NCI-H1105 treated with DMSO at 0.1 percent for 48 hours (cell line): ENCODE measurements at regions not wholly inside any gene's neighbourhood (a gene's known extent, or its start where the extent isn't known, plus 50 kb on each side); places are given as distances from the start of the nearest gene placed in this dataset.
A peak's percentile ranks its signal among the peaks of the same experiment; 100 is the strongest.
"Not testable (repeated sequence)": the region's sequence is repeated elsewhere in the genome, so short reads cannot be mapped to it uniquely, and the experiment has no call there.

ENCODE experiments used
- DNase-seq: peaks from one replicate; lab custom pipeline; 2025; lab: John Stamatoyannopoulos, UW

DNA sequence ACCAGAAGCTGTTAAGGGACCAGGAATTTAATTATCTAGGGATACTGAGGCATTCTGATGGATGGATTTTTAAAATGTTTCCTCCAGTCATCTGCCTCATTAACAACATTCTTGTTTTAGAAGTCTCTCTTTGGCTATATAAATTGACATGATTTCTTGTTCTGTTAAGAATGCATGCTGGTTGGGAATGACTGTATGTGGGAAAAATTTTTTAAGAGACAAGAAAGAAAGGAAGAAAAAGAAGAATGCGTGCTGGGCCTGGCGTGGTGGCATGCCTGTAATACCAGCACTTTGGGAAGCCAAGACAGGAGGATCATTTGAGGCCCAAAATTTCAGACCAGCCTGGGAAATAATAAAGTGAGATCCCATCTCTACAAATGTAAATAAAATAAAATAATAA lies 203.6 kb downstream of the GJA1 start:
- no peak for DNase-seq

DNA sequence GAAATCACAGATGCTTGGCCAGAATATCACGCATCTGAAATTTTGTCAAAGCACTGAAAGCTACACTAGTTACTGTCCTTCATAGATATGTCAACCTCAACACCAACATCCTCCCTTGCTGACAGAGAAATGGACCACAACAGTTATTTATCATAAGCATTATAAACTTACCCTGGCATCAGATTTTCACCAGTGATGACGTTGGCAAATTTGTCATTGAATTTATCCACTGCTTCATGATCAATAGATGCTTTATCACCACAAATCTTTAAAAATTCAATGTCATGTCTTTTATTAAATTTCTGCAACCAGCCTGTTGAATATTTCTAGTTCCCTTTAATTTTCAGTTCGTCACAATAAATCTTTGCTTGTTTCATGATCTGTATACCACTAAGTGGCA lies 205.7 kb downstream of the GJA1 start:
- no peak for DNase-seq

DNA sequence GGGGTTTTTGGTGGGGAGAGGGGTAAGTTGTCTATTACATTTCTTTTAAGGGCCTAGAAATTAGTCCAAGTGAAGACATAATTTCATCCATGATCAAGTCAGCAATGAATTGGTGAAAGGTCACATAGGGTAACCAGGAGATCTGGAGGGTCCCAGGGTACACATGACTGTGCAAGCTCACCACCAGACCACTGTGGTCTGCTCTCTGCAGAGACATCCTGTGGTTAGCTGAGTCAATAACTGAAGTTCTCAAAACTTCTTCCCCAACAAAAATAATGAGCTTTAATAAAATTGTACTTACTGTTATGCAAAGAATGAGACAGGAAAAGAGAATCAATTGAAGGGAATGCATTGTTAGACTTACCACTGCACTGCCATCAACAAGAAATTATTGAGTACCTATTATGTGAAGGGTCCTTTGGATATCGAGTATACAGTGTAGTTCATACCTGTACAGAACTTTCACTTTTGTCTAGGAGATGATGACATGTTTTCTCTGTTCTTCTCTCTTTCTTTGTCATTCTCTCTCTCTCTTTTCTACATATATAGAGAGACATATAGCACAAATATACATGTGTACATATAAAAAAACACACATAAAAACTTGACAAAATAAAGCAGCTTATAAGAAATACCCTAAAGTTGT lies 209.8 kb downstream of the GJA1 start:
- no peak for DNase-seq

DNA sequence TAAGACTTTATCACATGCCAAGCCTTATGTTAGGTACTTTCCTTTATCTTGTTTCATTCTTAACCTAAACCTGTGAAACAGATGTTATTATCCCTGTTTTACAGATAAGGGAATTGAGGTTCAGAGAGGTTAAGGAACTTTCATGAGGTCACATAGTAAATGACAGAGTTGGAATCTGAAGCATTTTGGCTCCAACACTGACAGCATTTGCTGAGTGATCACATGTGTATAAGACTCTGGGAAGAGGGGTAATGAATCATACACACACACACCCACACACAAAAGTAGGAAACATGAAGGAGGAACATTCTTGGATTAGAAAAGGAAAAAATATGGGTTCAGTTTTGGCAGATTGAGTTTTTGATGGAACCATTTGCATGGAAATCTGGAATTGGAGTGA lies 212.5 kb downstream of the GJA1 start:
- DNase-seq = no peak

DNA sequence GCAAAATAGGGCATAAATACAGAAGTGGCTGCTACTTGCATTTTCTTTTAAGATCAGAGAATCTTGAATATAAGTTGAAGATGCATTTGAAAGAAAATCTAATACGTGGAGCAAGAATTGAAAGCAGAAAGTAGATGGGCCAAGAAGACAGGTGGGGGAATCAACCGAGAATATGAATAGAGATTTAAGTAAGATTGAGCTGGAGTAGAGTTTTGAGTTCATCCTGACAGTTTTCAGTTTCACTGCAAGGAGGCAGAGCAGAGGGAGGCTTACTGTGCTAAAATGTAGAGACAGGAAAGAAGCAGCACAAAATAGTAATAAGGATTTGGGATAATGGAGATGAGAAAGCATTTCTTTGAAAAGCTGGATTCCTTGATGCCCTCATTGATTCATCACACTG lies 214.5 kb downstream of the GJA1 start:
- DNase-seq = no peak

DNA sequence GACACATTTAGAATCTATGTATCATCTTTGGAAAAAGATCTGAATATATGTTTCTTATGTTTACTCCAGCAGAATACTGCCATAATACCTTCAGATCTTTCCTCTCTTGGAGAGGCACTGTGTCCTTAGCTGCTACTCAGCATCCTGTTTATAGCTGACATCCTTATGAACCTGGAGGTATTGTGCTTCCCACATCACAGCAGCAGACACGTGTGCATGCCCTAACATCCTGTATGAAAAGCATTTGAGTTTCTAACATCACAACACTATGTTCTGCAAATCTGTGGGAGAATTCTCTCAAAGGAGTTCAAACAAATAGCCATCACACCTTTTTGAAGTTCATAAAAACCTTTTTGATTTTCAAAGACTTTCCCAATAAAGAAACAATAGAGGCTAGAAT lies 216.0 kb downstream of the GJA1 start:
- no peak for DNase-seq

DNA sequence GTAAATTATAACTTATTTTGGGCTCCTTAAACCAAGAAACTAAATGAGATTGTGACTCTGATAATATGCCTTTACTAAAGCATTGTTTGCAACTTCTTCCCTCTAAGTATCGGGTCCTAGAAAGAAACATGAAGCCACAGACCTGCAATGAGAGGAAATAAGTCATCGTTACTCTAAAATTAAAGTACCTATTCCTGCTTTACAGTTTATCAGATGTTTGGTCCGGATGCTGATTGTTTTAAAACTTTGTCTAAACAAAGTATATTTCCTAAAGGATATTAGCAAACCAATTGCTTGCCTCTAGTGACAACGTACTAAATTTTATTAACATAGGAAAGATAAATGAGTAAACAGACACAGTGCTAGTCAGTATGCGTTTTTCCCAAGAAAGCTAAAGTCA lies 216.8 kb downstream of the GJA1 start:
- no peak for DNase-seq

DNA sequence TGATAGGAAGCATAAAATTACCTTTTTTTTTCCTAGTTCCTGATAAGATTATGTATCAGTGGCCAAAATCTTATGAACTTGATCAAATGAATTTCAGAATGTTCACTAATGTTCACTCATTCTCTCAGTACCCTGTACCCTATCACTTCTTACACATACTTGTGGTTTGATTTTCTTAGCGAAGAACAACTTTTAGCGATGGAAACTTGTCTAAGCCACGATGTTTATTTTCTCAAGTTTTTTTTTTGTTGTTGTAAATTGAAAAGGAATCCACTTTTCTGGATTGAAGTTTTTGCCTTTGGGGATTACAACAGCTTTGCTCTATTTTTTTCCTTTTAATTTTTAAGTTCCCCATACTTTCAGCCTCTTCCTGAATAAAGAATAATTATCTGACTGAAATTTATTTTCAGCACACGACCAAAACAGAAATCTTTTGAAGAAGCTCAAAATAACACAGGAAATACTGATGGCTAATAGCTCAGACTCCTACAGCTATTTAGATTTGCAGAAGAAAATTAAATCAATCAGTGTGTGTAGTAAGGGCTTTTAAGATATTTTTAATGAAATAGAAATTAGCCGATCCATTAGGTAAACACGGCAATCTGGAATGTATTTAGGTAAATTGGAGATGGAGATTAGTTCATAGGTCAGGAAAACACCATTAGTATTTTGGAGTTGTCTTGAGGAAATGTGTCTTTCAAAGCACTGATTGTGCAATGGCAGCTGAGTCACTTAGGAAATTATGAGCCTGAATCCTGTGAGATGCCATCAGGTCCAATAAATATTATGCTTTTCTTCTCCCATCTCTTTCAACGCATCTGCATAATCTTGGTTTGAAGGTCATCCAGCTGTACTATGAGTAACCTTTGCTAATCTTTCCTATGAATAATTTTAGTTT lies 217.5 kb downstream of the GJA1 start:
- no peak for DNase-seq

DNA sequence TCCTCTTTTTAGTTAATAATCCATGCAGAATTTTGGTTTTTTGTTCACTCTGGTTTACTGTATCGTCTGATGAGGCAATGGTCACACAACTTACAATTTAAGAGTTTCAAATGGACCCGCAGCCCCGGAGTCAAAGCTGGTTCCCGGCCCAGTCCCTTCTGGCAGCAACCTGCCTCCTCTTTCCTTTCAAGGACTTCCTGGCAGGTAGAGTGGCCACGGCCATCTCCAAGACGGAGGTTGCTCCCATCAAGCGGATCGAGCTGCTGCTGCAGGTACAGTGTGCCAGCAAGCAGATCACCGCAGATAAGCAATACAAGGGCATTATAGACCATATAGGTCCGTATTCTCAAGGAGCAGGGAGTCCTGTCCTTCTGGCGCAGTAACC lies 218.2 kb downstream of the GJA1 start:
- no peak for DNase-seq

DNA sequence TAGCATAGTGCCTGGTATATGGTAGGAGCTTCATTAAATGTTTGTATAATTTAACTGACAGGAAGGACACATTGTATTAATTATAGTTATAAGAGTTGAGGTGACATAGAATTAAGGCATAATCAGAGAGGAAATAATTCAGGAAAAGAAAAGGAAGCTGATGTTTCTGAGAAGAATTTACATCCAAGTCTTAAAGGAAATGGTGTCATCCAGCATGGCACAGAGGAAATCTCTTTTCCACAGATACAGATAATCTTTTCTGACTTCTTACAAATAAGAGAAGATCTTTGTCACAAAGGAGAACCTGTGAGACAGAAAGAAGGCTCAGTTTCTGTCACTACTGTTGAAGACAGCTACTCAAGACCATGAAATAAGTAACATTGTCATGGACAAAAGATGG lies 222.5 kb downstream of the GJA1 start:
- DNase-seq = no peak

DNA sequence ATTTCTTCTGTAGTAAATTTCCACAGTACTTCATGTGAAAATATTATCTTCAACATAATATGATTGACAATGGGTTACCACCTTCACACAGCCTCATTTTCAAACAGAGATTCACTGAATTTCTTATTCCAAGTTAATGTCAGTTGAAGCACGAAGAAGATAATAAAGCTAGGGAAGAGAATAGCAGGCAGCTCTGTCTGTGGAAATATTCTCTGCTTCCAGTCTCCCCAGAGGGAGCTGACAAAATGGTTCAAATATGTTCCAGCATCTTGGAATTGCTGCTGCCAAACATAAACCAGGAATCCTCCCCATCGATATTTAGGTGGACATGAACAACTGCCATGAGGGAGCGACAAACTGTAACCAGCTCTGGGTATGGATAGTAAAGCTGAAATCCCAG lies 224.8 kb downstream of the GJA1 start:
- no peak for DNase-seq

DNA sequence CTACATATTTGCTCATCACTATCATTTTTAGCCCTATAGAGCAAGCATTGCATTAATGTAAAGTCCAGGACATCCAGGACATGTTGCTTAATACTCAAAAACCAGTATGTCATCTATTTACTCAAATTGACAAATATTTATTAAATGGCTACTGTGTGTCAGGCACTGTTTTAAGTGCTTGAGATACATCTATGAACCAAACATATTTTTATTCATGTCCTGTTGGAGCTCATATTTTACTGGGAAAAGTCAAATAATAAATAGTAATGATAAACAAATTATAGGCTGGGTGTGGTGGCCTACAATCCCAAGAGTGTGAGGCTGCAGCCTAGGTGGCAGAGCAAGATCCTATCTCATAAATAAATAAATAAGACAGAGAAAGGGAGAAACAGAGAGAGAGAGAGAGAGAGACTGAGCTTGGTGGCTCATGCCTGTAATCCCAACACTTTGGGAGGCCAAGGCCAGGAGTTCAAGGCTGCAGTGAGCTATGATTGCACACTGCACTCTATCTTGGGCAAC lies 227.9 kb downstream of the GJA1 start:
- no peak for DNase-seq

DNA sequence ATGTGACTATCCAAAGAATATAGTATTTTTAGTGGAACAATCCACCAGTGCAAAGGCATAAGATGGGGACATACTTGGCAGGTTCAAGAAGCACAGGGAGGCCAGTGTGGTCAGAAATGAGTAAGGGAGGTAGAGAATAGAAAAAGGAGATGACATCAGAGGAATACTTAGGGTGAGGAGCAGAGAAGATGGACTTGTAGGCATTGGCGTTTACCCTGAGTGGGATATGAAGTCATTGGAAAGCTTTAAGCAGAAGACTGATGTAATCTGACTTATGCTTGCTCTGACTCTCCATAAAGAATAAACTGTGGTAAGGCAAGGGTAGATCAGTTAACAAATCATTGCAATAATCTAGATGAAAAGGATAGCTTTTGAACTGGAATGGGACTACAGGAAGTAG lies 228.7 kb downstream of the GJA1 start:
- DNase-seq = no peak

DNA sequence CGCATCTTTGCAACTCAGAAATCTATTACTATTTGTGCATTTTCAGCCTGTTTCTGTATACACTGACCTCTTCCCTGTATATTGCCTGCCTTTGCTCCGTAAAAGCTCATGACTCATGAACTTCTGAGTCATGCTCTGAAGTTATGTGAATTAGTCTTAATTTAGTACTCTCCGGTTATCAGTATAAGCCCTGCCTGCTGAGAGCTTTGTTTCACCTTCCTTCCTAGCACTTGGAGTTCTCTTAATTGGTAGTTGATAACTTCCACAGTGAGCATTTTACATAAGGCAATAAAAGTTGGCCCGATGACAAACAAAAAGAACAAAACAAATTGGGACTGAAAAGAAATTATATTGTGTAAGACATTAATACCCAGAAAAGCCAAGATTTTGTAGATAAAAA lies 231.4 kb downstream of the GJA1 start:
- no peak for DNase-seq

DNA sequence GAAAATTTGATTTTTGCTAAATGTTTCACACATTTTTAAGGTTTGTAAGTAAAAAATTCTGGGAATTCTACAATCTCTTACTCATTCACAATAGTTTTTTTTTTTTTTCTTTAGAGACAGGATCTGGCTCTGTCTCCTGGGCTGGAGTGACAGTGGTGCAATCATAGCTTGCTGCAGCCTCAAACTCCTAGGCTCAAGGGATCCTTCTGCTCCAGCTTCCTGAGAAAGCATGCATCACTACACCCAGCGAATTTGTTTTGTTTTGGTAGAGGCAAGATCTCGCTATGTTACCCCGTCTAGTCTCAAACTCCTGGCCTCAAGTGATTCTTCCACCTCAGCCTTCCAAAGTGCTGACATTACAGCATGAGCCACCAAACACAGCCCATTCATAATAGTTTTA lies 232.8 kb downstream of the GJA1 start:
- DNase-seq = no peak

DNA sequence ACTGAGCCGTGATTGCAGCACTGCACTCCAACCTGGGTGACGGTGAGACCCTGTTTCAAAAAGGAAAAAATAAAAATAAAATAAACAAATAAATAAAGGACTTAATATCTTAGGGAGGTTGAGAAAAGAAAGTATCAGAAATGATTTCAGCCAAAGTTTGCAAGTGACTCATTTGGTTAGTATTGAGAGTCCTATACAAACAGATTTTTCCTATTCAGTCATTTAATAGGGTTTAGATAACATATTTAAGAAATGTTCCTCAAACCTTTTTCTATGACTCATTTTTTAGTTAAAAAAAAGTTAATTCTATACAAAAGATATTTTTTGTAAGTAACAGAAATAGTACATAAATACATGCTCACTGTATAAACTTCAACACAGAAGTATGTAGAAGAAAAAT lies 235.1 kb downstream of the GJA1 start:
- DNase-seq = no peak

DNA sequence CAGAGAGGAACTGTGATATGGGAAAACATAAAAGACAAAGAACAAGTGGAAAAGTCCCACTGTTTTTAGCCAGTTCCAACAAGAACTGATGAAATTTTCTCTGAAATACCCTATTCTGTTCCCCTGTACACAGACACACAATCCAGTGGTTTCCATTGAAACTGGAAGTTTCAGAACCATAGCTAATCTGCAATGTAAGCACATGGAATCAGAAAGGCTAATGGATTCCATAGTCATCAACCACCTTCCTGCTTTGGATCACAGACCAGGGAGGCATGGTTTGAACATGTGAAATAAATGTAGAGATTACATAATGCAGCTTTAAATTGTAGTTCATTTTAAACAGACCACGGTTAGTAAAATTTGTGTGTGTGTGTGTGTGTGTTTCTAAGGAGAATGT lies 242.1 kb downstream of the GJA1 start:
- no peak for DNase-seq

DNA sequence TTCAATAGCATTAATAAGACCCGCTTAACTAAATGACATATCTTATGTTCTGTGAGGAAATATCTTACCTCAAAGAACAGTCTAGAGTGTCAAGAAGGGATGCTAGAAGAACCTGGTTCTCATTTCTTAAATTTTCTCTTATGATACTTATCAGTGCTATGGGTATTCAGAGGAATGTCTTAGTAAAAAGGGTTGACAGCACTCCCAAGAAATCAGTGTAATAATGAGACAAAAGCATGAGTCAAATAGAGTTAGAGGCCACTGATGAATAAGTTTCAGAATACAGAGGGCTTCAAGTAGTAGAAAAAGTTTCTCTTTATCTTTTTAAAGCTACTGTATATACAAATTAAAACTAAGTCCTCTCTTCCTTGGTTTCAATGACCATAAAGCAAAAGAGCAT lies 242.8 kb downstream of the GJA1 start:
- DNase-seq = no peak

DNA sequence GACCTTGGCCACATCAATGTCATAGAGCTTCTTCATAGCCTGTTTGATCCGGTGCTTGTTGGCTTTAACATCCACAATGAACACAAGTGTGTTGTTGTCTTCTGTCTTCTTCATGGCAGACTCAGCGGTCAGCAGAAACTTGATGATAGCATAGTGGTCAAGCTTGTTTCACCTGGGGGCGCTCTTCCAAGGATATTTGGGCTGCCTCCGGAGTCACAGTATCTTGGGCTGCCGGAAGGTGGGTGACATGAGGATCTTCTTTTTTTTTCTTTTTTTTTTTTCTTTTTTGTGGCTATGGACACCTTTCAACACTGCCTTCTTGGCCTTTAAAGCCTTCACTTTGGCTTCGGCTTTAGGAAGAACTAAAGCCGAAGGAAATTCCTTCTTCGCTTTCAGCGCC lies 244.6 kb downstream of the GJA1 start:
- no peak for DNase-seq

DNA sequence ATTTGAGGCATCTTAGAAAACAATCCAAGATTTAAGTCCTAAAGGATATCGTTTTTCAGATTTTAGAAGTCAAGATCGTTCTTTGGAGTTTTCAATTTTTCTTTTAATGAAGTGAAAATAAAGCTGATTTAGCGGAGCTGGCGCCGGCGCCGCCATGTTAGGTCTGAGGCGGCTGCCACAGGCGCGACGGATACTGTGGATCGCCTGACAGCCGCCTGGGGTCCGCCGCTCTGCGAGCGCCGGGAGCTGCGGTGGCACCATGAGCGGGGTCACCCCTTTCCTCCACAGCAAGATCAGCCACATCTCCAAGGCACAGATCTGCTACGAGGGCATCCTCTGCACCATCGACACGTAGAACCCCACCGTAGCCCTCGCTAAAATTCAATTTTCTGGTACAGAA lies 247.2 kb downstream of the GJA1 start:
- DNase-seq = no peak

DNA sequence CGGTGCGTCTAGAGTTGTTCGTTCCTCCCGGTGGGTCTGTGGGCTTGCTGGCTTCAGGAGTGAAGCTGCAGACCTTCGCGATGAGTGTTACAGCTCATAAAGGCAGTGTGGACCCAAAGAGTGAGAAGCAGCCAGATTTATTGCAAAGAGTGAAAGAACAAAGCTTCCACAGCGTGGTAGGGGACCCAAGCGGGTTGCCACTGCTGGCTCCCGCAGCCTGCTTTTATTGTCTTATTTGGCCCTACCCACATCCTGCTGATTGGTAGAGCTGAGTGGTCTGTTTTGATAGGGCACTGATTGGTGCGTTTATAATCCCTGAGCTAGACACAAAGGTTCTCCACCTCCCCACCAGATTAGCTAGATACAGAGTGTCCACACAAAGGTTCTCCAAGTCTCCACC lies 250.4 kb downstream of the GJA1 start:
- DNase-seq = not testable (repeated sequence)

DNA sequence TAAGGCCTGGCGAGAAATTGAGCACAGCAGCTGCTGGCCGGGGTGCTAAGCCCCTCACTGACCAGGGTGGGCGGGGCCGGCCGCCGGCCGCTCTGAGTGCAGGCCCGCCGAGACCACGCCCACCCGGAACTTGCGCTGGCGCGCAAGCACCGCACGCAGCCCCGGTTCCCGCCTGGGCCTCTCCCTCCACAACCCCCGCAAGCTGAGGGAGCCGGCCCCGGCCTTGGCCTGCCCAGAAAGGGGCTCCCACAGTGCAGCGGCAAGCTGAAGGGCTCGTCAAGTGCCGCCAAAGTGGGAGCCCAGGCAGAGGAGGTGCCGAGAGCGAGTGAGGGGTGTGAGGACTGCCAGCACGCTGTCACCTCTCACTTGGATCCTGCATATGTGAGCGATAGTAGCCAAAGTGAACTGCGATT lies 251.2 kb downstream of the GJA1 start:
- DNase-seq = peak; percentile 56

DNA sequence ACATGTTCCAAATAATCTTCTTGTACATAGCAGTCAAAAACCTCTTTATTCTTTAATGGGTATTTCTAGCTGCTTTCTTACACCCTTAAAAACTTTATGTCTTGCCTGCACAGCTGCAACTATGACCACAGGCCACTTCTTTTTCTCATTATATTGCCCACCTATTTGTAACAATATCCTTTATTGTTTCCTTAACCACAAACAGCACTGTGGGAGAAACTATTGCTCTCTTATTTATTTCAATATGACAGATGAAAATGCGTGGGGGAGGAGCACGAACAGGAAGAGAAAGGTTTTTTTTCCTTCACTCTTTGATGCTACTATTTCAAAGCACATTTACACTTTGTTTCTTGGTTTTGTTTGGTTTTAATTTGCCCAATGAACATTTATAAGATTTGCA lies 253.5 kb downstream of the GJA1 start:
- no peak for DNase-seq

DNA sequence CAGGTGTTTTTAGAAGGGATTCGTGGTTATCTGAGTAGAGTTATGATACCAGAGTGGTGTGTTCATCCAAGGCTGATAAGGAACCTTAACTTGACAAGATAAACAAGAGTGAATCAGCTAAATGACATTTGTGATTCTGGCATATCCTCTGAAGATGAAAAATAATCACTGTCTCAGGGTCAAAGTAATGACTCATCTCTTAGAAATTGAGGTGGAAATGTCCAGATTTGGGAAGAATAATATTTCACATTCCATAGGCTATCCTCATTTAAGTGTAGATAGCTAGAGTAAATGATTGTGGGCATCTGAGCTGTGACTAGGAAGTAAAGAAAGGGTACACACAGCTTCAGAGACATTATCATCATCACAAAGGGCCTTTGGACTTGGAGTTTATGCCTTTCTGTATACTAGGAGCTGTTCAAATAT lies 255.7 kb downstream of the GJA1 start:
- DNase-seq = no peak
